ENCODE measurements at regions not wholly inside any gene's neighbourhood (a gene's known extent, or its start where the extent isn't known, plus 50 kb on each side); places are given as distances from the start of the nearest gene placed in this dataset.

DNA sequence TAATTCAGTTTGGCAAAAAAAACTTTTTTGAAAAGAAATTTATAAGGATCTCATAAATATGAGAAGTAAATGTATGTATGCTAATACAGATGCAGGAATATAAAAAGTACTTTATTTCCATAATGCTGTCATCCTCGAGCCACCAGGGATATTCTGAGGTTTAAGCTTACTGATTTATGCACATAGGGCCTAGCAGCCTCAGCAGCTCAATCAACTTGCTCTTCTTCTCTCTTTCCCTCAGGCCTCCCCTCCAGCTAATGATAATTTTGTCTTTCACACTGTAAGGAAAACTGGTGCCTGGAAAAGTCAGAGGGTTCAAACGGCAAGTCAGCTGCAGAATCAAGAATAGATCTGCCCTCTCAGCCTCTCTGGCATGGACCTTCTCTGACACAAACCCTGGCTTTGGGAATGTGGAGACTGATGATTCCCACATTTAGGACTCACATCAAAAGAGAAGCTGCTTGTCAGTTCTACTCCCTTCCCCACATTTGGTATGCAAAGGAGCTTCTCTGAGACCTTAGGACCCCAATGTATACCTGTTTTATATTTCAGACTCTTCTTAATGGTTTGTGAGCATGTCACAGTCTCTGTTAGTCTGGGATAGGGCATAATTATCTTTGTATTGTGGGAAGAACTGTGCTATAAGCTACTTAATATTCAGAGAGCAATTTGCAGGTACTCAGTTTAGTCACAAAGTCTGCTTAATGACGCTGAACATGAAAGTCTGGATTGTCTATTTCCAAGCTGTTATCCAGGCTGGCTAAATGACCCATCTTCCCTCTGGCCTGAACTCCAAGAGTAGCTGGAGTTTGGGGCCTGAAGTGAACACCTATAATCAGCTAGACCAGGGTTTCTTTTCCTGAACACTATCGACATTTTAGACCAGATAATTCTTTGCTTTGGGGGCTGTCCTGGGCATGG lies 52.1 kb upstream of the DIPK1A start:
- no peak for DNase-seq (ENCODE audit: low spot score)

- DNase-seq (ENCODE audit: low spot score), result no peak
Measured at GRCh38 chr1:93014168-93014567, 52.9 kb upstream of the DIPK1A start.

- no peak for DNase-seq (ENCODE audit: low spot score)
Measured at GRCh38 chr1:93015590-93015989, 54.3 kb upstream of the DIPK1A start.

- no peak for DNase-seq (ENCODE audit: low spot score)
Measured at GRCh38 chr1:93016171-93016570, 54.9 kb upstream of the DIPK1A start.

DNA sequence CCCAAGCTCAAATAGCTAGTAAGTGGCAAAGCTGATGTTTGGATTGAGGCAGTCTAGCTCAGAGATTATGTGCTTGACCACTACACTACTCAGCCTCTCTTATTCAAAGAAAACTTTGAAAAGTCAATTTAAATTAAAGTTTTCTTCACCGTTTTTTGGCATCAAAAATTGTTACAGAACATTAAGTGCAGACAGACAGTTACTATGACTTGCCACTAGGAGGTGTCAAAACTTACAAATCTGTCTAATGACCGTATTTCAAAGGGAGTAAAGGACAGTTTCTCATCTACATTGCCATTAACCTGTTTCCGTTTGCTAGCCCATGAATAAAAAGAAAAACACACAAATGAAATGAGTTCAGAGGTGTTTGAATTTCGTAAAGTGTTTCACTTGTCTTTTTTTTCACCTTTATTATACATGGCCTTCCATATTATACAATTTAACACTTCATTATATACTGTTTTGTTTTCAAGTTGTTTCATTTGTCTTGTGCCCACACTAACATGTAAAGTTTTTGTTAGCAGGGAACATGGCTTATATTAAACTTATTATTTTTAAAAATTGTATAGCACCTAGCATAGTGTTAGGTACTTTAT lies 57.4 kb upstream of the MTF2 start:
- peak; percentile 83 for DNase-seq (ENCODE audit: low spot score)

DNA sequence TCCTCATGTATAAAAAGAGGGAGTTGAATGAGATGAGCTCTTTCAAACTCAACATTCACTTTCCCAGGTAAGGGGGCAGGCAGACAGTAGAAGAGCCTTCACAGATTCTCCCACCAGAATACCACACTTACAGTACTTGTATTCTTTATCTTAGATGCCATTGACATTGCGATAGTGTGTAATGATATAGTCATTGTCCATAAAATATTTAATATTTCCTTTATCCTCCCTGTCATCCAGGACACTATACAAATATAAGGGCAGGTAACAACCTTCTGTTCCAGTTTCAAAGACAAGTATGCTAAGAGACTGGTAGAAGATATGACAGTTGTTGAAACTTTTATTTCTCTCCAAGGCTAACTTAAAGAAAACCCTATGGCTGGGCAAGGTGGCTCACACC lies 56.5 kb upstream of the MTF2 start:
- no peak for DNase-seq (ENCODE audit: low spot score)

DNA sequence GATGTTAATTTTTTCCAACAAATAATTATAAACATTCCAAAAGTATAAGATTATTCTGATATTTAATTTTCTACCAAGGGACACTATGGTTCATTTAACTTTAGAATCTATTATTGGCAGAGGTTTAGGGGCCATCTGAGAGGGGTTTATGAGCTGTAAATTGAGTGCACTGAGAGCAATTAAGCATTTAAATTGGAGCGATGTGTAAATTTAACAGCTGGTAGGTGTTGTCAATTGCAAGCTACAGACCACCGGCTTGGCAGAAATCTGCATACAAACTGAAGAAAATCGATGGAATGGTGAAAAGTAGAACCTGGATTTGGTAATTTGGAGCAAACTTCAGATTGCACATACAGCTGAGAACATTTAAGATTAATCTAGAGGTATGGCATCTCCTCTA lies 55.8 kb upstream of the MTF2 start:
- DNase-seq (ENCODE audit: low spot score), result no peak

- DNase-seq (ENCODE audit: low spot score), result no peak
Measured at GRCh38 chr1:93025572-93025971, 53.5 kb upstream of the MTF2 start.

DNA sequence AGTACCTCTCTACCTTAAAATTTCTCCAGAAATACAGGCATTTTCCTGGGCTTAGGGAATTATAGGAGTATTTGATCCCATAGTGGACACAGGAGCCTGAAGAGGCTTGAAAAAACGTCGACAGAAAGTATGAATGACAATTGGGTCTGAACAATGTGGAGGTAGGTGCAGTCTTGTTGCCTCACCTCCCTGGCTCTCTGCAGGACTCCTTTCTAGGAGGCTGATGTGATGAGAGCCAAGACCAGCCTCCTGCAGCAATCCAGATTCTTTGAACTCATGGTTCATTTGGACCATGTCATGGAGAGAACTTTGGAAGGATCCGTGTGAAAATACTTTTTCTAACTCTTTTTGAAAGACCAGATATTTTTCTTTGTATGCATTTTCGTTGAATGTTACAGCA lies 50.5 kb upstream of the MTF2 start:
- no peak for DNase-seq (ENCODE audit: low spot score)
